SK-N-MC (cell line): ENCODE measurements at regions not wholly inside any gene's neighbourhood (a gene's known extent, or its start where the extent isn't known, plus 50 kb on each side); places are given as distances from the start of the nearest gene placed in this dataset.

Experiments used
- EZH2 ChIP-seq: fragments of 200-600 bp; sonication (generic); IDR thresholded peaks from one replicate; pipeline ENCODE4 v1.6.1; 2017; ENCODE audit warnings: antibody characterized with exemption
- FOXP2 ChIP-seq: optimal IDR thresholded peaks from 2 replicates; pipeline ENCODE3; 2011; ENCODE audit warnings: mild to moderate bottlenecking, moderate library complexity; ENCODE audit not compliant: insufficient read depth; ENCODE audit errors: extremely low read length, control extremely low read depth
- POLR2AphosphoS5 ChIP-seq: IDR thresholded peaks from 2 replicates; pipeline ENCODE4 v1.6.1; 2012; ENCODE audit warnings: mild to moderate bottlenecking, low read depth, low read length, borderline replicate concordance

DNA sequence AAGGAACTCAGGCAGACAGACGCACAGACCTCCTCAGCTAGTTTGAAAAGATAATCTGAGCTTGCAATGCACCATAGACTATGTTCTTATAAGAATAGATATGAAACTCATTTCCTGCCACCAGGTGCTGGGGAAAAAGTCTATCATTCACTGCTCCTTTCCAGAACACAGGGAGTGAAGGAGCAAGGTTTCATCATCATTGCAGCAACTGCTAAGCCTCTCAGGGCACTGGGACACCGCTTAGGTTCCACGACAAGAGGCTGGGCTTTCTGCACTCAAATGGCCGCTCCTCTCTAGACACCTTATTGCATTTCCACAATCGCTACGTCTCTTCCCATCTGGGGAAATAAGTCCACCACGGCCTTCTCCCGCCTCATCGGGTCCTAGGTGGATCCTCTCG is 418.5 kb upstream of the JARID2 start:
- no peak for TF ChIP-seq EZH2
- no peak for TF ChIP-seq FOXP2
- TF ChIP-seq POLR2AphosphoS5, result no peak
